ENCODE measurements at regions not wholly inside any gene's neighbourhood (a gene's known extent, or its start where the extent isn't known, plus 50 kb on each side); places are given as distances from the start of the nearest gene placed in this dataset.
"Not testable (repeated sequence)": the region's sequence is repeated elsewhere in the genome, so short reads cannot be mapped to it uniquely, and the experiment has no call there.

GRCh38 chr16:29257419-29258336 lies 148.8 kb downstream of the NPIPB11 start:
- DNase-seq: not testable (repeated sequence)

GRCh38 chr16:29256501-29256981 lies 150.0 kb downstream of the NPIPB11 start:
- no peak for DNase-seq

- not testable (repeated sequence) for DNase-seq
These were observed 150.6 kb downstream of the NPIPB11 start for GRCh38 chr16:29255957-29256356.

- not testable (repeated sequence) for DNase-seq
These were observed 151.1 kb downstream of the NPIPB11 start for GRCh38 chr16:29255496-29255796.

GRCh38 chr16:29254676-29255495 lies 151.6 kb downstream of the NPIPB11 start:
- DNase-seq: no peak

GRCh38 chr16:29253716-29254590 lies 152.6 kb downstream of the NPIPB11 start:
- not testable (repeated sequence) for DNase-seq

GRCh38 chr16:29253066-29253590 lies 153.4 kb downstream of the NPIPB11 start:
- not testable (repeated sequence) for DNase-seq

- DNase-seq: not testable (repeated sequence)
These were observed 154.2 kb downstream of the NPIPB11 start for GRCh38 chr16:29252311-29252710.

- not testable (repeated sequence) for DNase-seq
These were observed 154.9 kb downstream of the NPIPB11 start for GRCh38 chr16:29251571-29252011.

- not testable (repeated sequence) for DNase-seq
These were observed 155.5 kb downstream of the NPIPB11 start for GRCh38 chr16:29250923-29251434.

GRCh38 chr16:29250469-29250868 lies 156.0 kb downstream of the NPIPB11 start:
- not testable (repeated sequence) for DNase-seq

- not testable (repeated sequence) for DNase-seq
These were observed 157.6 kb downstream of the NPIPB11 start for GRCh38 chr16:29248940-29249318.

GRCh38 chr16:29248306-29248939 lies 158.1 kb downstream of the NPIPB11 start:
- DNase-seq: not testable (repeated sequence)

- DNase-seq: not testable (repeated sequence)
These were observed 160.4 kb downstream of the NPIPB11 start for GRCh38 chr16:29246091-29246490.

GRCh38 chr16:29237971-29238370 lies 168.5 kb downstream of the NPIPB11 start:
- DNase-seq: no peak

- not testable (repeated sequence) for DNase-seq
These were observed 169.0 kb downstream of the NPIPB11 start for GRCh38 chr16:29237495-29237894.

- DNase-seq: not testable (repeated sequence)
These were observed 169.5 kb downstream of the NPIPB11 start for GRCh38 chr16:29237023-29237422.

- DNase-seq: not testable (repeated sequence)
These were observed 170.6 kb downstream of the NPIPB11 start for GRCh38 chr16:29235836-29236370.

- not testable (repeated sequence) for DNase-seq
These were observed 171.8 kb downstream of the NPIPB11 start for GRCh38 chr16:29234536-29235275.
